Skeletal muscle satellite cell (primary cell): ENCODE measurements at regions not wholly inside any gene's neighbourhood (a gene's known extent, or its start where the extent isn't known, plus 50 kb on each side); places are given as distances from the start of the nearest gene placed in this dataset.

Experiments used
- H3K27me3 ChIP-seq: 2 replicates; pipeline ENCODE4 v1.7.0; 2013; ENCODE audit warnings: low read length; ENCODE audit not compliant: control insufficient read depth, insufficient read depth
- H3K36me3 ChIP-seq: 2 replicates; pipeline ENCODE4 v1.7.0; 2013; ENCODE audit warnings: mild to moderate bottlenecking, control low read depth, low read length; ENCODE audit not compliant: insufficient read depth
- H3K4me1 ChIP-seq: 2 replicates; pipeline ENCODE4 v1.7.0; 2013; ENCODE audit warnings: low read length; ENCODE audit not compliant: control insufficient read depth, insufficient read depth
- H3K4me2 ChIP-seq: 2 replicates; pipeline ENCODE4 v1.7.0; 2013; ENCODE audit warnings: mild to moderate bottlenecking, low read length
- H3K4me3 ChIP-seq: 2 replicates; pipeline ENCODE4 v1.7.0; 2013; ENCODE audit warnings: low read length
- H3K9ac ChIP-seq: 2 replicates; pipeline ENCODE4 v1.7.0; 2013; ENCODE audit warnings: mild to moderate bottlenecking, low read depth, low read length, moderate library complexity
- H3K9me3 ChIP-seq: replicated peaks from 2 replicates; pipeline ENCODE4 v1.7.0; 2013; ENCODE audit warnings: mild to moderate bottlenecking, control low read depth, low read length

DNA sequence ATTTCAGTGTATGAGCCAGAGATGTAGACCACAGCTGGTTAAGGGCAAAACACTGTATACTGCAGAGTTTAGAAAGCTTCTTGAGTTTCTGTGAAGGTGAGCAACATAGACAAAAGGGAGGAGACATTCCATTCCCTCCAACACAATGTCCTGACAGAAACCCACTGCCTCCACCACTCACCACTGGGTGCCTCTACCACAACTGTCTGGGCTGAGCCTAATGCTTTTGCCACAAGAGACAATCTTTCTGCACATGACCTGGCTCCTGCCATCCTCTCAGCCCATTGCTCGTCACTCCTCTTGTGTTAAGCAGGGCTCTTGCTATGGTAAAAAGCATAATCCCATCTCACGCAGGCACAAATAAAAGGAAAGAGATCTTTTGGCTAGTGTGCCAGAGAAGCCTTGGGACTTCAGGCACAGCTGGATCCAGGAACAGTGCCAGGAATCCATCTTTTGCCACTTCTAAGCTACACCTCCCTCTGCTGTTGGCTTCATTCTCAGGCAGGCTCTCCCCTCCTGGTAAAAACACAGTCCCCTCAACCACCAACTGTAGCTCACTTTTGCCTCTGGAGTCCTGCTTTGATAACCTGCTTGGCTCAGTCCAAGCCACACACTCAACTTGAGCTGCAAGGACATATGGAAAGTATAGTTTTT is 140.6 kb upstream of the PRR20G start:
- Histone ChIP-seq H3K36me3 (no peaks in the 10 kb centered on the region), H3K9ac (no peak overlapping the region), H3K27me3 (peaks cover 67% of the 10 kb centered on the region), H3K4me3 (no peak overlapping the region), H3K4me2 (no peak overlapping the region), H3K4me1 (no peaks in the 10 kb centered on the region), H3K9me3 (no peaks in the 10 kb centered on the region)

DNA sequence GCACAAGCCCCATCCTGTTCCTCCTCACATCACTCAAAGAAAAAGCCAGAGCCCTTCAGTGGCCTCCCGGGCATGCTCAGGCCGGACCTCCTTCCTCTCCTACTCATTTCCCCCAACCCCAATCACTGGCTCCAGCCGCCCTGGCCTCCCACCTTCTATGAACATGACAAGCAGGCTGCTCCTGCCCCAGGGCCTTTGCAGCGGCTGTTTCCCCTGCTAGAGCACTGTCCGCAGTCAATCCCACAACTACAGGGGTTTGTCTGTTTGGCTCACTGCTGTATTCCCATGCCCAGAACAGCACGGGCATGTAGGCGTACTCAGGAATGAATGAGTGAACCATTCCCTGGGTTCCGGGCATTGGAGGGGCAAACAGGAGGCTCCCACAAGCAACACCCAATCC is 139.8 kb upstream of the PRR20G start:
- no peaks in the 10 kb centered on the region for H3K36me3 ChIP-seq
- no peaks in the 10 kb centered on the region for H3K4me1 ChIP-seq
- H3K9ac ChIP-seq, result no peak overlapping the region
- H3K27me3 ChIP-seq, result peaks cover 67% of the 10 kb centered on the region
- no peak overlapping the region for H3K4me2 ChIP-seq
- no peak overlapping the region for H3K4me3 ChIP-seq
- no peaks in the 10 kb centered on the region for H3K9me3 ChIP-seq

DNA sequence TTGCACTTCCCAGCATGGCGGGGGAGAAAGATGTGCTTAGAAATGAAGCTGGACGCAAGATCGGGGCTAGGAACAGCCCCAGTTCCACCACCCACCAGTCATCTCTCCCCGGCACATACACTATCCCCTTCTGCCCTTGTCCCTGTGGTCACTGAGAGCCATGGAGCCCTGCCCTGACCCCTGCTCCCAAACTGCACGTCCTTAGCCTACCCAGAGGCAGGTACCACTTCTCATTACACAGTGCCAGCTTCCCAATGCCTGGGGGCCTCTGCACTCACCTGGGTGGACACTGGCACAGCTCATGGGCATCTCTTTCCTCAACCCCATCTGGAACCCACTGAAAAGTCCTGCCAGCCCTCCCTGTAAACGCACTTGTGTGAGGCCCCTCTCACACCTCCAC is 139.3 kb upstream of the PRR20G start:
- no peak overlapping the region for H3K4me3 ChIP-seq
- H3K4me2 ChIP-seq, result no peak overlapping the region
- no peak overlapping the region for H3K9ac ChIP-seq
- H3K27me3 ChIP-seq, result peaks cover 64% of the 10 kb centered on the region
- H3K9me3 ChIP-seq, result no peaks in the 10 kb centered on the region
- no peaks in the 10 kb centered on the region for H3K4me1 ChIP-seq
- no peaks in the 10 kb centered on the region for H3K36me3 ChIP-seq

DNA sequence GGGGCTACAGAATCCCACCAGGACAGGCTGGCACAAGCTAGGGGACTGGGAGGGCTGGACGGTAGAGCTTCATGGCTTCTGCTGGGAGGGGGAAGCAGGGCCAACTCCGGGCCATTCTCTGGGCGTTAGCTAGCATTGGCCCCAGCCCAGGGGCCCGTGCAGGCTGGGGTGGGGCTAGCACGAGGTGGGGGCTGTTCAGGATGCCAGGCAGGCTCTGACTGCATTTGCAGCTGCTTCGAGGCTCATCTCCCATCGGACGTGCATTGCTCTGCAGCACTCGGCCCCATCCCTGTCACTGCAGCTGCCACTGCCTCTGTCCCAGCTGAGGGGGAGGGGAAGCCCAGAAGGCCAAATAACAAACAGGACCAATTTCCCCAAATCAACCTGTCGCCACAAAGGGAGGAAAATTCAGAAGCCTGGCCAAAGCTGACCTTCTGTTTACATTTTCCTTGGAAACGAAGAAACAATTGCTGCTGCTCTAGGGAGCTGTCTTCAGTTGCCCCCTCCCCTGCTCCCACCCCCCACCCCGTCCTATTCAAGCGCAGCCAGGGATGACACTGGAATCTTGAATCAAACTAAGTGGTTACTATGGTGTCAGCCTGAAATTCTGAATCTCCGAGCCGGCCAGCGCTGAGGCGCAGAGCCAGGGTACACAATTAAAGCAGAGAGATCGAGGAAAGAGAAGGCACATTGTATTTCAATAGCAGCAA is 138.8 kb upstream of the PRR20G start:
- no peaks in the 10 kb centered on the region for H3K4me1 ChIP-seq
- peaks cover 64% of the 10 kb centered on the region for H3K27me3 ChIP-seq
- no peaks in the 10 kb centered on the region for H3K36me3 ChIP-seq
- no peak overlapping the region for H3K4me3 ChIP-seq
- H3K9me3 ChIP-seq, result no peaks in the 10 kb centered on the region
- no peak overlapping the region for H3K4me2 ChIP-seq
- H3K9ac ChIP-seq, result no peak overlapping the region

DNA sequence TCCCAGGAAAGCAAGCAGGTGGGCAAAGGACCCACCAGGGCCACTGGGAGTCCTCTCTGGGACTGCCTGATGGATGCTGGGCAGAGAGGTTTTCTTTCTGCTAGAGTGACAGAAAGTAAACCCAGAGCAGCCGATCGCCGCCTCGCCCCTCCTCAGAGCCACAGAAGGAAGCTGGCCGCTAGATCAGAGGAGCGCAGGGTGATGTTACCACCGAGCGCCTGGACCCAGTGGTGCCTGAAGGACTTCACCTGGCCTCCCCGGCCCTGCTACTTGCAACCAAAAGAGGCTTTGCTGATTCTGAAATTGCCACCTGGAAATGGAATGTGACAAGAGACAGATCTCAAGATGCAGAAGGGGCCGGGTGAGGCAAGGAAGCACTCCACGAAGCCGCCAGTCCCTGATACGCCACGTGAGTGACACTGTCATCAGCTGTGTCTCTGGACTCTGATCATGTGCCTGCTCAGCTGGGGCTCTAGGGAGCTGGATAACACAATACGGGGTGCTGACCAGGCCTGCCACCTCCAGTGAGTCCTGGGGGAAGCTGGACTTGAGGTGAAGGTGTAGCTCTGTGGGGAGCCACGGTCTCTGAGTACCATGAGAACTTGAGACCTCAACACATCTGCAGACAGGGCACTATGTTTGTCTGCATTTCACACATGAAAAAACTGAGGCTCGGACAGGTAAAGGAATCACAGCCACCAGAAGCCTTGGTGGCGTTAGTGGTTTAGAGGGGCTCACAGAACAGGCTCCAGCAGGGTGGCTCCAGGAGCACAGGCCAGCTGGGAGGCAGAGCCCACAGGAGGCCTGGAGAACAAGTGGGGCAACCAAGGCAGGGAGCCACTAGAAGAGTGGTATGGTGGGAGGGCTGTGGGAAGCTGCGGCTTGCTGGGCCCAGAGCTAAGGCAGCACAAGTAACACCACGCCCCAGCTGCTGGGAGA is 137.9 kb upstream of the PRR20G start:
- H3K27me3 ChIP-seq, result peaks cover 59% of the 10 kb centered on the region
- no peaks in the 10 kb centered on the region for H3K4me1 ChIP-seq
- H3K36me3 ChIP-seq, result no peaks in the 10 kb centered on the region
- no peaks in the 10 kb centered on the region for H3K9me3 ChIP-seq
- no peak overlapping the region for H3K4me3 ChIP-seq
- no peak overlapping the region for H3K4me2 ChIP-seq
- H3K9ac ChIP-seq, result no peak overlapping the region

DNA sequence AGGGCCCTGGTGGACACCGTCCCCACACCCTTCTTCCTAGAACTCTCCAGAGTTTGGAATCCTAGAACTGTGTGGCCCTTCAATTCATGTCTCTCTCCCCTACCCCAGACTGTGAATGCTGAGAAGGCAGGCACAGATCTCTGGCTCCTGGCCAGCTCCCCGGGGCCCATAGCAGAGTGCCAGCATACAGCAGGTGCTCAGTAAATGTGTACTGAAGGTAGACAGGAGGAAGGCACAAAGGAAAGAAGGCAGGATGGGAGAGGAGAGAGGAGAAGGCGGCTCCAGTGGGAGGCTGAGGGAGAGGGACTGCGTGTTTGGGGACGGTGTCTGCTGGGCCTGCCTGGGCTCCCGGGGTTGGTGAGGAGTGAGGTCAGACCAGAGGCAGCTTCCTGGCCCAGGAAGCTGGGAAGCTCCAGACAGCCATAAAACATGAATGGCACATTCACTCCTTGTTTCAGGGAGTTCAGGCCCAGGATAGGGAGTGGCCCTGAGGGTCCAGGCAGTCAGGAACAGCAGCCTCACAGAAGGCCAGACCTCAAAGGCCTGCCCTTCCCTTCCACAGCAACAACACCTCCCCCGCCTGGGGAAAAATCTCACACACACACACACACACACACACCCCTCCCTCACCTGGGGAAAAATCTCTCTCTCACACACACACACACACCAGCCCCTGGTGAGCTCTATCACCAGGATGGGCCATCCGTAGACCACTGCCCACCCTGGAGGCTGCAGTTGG is 137.1 kb upstream of the PRR20G start:
- Histone ChIP-seq H3K9me3 (no peaks in the 10 kb centered on the region), H3K9ac (no peak overlapping the region), H3K4me3 (no peak overlapping the region), H3K4me1 (no peaks in the 10 kb centered on the region), H3K27me3 (peaks cover 55% of the 10 kb centered on the region), H3K4me2 (no peak overlapping the region), H3K36me3 (no peaks in the 10 kb centered on the region)

DNA sequence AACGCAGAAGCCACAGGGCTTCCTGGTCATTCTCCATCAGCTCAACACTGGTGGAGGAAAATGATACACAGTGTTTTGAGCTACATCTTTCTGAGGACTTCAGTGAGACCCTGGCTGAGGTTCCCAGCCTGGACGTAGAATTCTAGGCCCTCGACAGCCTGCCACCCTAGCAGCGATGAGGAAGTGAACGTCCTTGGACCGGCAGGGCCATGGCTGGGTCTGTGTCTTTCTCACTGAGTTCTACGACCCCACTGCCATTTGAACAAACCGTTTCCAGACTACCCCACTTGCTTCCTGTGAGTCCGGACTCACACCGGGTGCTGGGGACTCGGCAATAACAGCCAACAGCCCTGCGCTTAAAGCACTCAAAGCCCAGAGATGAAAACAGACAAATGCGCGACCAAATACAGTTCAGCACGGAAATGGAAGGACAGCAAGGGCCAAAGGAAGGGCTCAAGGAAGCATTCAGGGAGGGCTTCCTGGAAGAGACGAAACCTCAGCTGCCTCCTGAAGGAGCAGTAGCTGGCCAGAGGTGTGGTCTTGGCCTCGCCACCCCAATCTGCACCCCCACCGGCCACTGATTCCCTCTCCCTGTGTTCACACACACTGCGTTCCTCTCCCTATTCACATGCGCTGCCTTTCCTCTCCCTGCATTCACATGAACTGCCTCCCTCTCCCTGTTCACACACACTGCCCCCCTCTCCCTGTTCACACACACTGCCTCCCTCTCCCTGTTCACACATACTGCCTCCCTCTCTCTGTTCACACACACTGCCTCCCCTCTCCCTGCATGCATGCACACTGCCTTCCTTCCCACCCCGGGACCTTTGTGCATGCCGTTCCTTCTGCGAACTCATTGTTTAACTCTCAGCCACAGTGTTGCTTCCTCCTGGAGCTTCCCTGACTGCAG is 136.3 kb upstream of the PRR20G start:
- H3K4me2 ChIP-seq, result no peak overlapping the region
- H3K9ac ChIP-seq, result no peak overlapping the region
- H3K27me3 ChIP-seq, result peaks cover 54% of the 10 kb centered on the region
- no peak overlapping the region for H3K4me3 ChIP-seq
- no peaks in the 10 kb centered on the region for H3K4me1 ChIP-seq
- H3K9me3 ChIP-seq, result no peaks in the 10 kb centered on the region
- H3K36me3 ChIP-seq, result no peaks in the 10 kb centered on the region

DNA sequence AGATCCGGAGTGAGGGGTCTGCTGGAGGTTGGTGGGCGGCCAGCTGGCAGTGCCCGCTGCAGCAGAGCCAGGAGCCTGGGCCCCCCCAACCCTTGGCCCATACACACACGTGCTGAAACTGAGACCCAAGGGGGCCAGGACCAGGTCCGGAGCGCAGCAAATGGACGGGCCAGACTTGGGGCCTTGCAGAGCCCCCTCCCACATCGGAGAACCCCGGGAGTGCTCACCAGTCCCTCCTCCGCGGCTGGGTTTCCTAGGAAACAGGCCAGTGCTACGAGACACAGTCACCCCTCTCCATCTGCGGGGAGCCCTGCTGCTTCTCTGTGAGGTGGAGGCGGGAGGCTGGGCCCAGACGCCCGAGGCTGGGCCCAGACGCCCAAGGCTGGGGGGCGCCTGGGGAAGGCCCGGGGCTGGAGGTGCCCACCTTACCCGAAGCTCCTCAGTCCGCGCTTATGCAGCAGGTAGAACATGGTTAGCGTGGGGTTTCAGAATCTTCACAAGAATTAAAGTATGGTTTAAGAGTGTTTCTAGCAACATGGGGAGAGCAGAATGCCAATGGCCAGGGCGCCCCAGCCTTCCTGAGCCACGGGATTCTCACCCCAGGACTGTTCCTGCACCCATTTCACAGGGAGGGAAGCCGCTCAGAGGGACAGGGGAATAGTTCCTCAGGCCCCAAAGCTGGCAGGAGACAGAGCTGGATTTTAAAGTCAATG is 135.0 kb upstream of the PRR20G start:
- H3K9me3 ChIP-seq, result no peaks in the 10 kb centered on the region
- H3K9ac ChIP-seq, result no peak overlapping the region
- peaks cover 52% of the 10 kb centered on the region for H3K27me3 ChIP-seq
- H3K36me3 ChIP-seq, result no peaks in the 10 kb centered on the region
- H3K4me3 ChIP-seq, result no peak overlapping the region
- H3K4me1 ChIP-seq, result no peaks in the 10 kb centered on the region
- no peak overlapping the region for H3K4me2 ChIP-seq

DNA sequence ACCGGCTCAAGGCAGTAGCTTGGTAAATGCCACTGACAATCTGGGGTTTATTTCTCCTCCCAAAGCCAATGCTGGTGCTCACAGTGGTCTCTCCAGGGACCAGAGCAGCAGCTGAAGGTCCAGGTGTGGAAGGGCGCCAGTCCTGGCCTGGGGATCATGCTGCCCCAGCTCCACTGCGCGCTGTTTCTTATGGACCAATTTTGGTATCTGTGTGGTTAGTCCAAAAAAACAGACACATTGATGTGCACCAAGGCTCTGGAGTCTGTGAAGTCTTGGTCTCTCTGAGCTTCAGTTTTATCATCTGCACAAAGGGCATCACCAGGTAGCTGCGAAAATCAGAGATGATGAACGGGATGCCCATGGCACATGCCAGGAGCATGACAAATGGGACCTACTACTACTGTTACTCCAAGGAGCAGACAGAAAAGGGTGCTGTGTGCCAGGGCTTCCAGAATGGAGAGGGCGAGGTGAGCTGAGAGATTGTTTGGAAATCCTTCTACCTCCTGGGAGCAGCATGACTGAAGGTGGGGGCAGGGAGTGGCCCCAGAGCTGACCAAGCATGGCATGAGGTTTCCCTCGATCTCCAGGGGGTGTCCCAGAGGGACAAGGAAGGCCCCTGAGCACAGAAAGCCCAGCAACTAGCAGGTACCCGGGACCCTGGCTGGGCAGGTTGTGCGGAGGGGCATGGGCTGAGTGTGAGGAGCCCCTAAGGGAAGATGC is 134.3 kb upstream of the PRR20G start:
- H3K4me3 ChIP-seq, result no peak overlapping the region
- H3K9me3 ChIP-seq, result no peaks in the 10 kb centered on the region
- peaks cover 52% of the 10 kb centered on the region for H3K27me3 ChIP-seq
- H3K9ac ChIP-seq, result no peak overlapping the region
- no peaks in the 10 kb centered on the region for H3K4me1 ChIP-seq
- no peaks in the 10 kb centered on the region for H3K36me3 ChIP-seq
- H3K4me2 ChIP-seq, result no peak overlapping the region
